ENCODE measurements at regions not wholly inside any gene's neighbourhood (a gene's known extent, or its start where the extent isn't known, plus 50 kb on each side); places are given as distances from the start of the nearest gene placed in this dataset.

GRCh38 chr11:116644941-116645305 lies 127.9 kb downstream of the BUD13 start:
- no peaks in the 10 kb centered on the region for H3K4me1 Mint-ChIP-seq (ENCODE audit: unreplicated experiment)
- TF ChIP-seq, protein P1, sequence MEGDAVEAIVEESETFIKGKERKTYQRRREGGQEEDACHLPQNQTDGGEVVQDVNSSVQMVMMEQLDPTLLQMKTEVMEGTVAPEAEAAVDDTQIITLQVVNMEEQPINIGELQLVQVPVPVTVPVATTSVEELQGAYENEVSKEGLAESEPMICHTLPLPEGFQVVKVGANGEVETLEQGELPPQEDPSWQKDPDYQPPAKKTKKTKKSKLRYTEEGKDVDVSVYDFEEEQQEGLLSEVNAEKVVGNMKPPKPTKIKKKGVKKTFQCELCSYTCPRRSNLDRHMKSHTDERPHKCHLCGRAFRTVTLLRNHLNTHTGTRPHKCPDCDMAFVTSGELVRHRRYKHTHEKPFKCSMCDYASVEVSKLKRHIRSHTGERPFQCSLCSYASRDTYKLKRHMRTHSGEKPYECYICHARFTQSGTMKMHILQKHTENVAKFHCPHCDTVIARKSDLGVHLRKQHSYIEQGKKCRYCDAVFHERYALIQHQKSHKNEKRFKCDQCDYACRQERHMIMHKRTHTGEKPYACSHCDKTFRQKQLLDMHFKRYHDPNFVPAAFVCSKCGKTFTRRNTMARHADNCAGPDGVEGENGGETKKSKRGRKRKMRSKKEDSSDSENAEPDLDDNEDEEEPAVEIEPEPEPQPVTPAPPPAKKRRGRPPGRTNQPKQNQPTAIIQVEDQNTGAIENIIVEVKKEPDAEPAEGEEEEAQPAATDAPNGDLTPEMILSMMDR (conservative IDR thresholded peaks at IDR 0.05) = no peak
- no peaks in the 10 kb centered on the region for H3K36me3 Mint-ChIP-seq
- peaks cover 22% of the 10 kb centered on the region for H3K27me3 Mint-ChIP-seq
- no peak overlapping the region for H3K4me3 Mint-ChIP-seq
- H3K27ac Mint-ChIP-seq = no peak overlapping the region
- H3K9me3 Mint-ChIP-seq = no peaks in the 10 kb centered on the region
- no peak for DNase-seq (ENCODE audit: extremely low spot score, unreplicated experiment)

- H3K27me3 Mint-ChIP-seq = peaks cover 22% of the 10 kb centered on the region
- no peaks in the 10 kb centered on the region for H3K36me3 Mint-ChIP-seq
- H3K4me3 Mint-ChIP-seq = no peak overlapping the region
- H3K4me1 Mint-ChIP-seq (ENCODE audit: unreplicated experiment) = no peaks in the 10 kb centered on the region
- TF ChIP-seq, protein P1 (conservative IDR thresholded peaks at IDR 0.05) = no peak
- DNase-seq (ENCODE audit: extremely low spot score, unreplicated experiment) = no peak
- no peak overlapping the region for H3K27ac Mint-ChIP-seq
- no peaks in the 10 kb centered on the region for H3K9me3 Mint-ChIP-seq
Observed at GRCh38 chr11:116644201-116644940, 128.4 kb downstream of the BUD13 start.

DNA sequence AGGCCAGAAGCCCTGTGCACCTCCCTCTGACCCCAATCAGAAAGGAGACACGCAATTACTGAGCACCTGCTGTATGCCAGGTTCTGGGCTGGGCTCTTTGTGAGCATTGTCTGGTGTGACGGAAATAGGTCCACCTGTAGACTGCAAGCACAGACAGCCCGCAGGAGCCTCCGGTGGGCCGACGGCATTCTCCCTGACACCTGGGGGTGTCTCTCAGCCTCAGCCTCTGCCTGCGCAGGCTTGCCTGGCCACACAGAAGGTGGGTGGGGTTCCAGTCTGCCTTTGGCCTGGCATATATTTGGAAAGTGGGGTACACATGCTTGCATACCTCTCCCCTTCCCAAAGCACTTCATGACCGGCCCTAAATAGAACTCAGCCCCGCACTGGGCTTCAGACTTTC lies 129.3 kb downstream of the BUD13 start:
- H3K4me3 Mint-ChIP-seq = no peak overlapping the region
- DNase-seq (ENCODE audit: extremely low spot score, unreplicated experiment) = no peak
- no peaks in the 10 kb centered on the region for H3K4me1 Mint-ChIP-seq (ENCODE audit: unreplicated experiment)
- H3K27ac Mint-ChIP-seq = no peak overlapping the region
- H3K9me3 Mint-ChIP-seq = no peaks in the 10 kb centered on the region
- TF ChIP-seq, protein P1 (conservative IDR thresholded peaks at IDR 0.05) = no peak
- H3K27me3 Mint-ChIP-seq = peaks cover 22% of the 10 kb centered on the region
- no peaks in the 10 kb centered on the region for H3K36me3 Mint-ChIP-seq

DNA sequence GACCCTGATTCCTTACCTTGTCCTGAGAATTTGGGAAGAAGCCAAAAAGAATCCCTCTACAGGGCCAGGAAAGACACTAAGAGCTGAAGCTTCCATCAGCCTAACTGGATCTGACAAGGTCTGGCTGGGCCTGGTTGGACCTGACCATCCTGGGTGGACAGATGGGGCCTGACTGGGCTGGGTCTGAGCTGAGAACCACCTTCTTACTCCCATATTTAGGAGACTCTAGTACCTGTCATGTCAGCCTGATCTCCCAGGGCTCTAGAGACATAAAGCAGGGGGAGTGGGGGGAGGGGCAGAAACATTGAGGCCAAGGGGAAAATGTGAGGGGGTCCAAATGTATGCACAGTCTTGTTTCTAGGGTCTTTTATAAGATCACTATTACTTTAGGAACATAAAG lies 129.9 kb downstream of the BUD13 start:
- Mint-ChIP-seq H3K4me1 (ENCODE audit: unreplicated experiment) (no peaks in the 10 kb centered on the region), H3K27me3 (peaks cover 21% of the 10 kb centered on the region), H3K4me3 (no peak overlapping the region), H3K27ac (no peak overlapping the region), H3K36me3 (no peaks in the 10 kb centered on the region), H3K9me3 (no peaks in the 10 kb centered on the region)
- TF ChIP-seq, protein P1 (conservative IDR thresholded peaks at IDR 0.05) = no peak
- DNase-seq (ENCODE audit: extremely low spot score, unreplicated experiment) = no peak

DNA sequence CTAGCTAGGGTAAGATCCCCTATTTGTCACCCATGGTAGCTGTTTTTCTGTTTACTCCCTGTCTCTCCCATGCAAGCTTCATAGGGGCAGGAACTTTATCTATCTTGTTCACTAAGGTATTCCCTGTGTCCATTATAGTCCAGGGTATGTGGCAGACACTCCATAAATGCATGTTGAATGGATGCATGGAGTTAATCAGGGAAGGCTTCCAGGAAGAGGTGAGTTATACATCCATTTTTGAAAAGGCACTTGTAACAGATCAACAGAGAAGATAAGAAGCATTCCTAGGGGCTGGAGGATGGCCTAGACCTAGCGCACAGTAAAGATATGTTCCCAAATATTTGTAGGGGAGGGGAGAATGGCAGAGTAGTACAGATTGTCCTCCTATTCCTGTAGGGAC lies 130.3 kb downstream of the BUD13 start:
- no peaks in the 10 kb centered on the region for H3K36me3 Mint-ChIP-seq
- DNase-seq (ENCODE audit: extremely low spot score, unreplicated experiment) = no peak
- TF ChIP-seq, protein P1 (conservative IDR thresholded peaks at IDR 0.05) = no peak
- no peaks in the 10 kb centered on the region for H3K9me3 Mint-ChIP-seq
- H3K4me1 Mint-ChIP-seq (ENCODE audit: unreplicated experiment) = no peaks in the 10 kb centered on the region
- no peak overlapping the region for H3K4me3 Mint-ChIP-seq
- H3K27me3 Mint-ChIP-seq = peaks cover 19% of the 10 kb centered on the region
- no peak overlapping the region for H3K27ac Mint-ChIP-seq

Measured in type B pancreatic cell (in vitro differentiated cells).